Transverse colon (tissue), 4 donors: ENCODE measurements at regions not wholly inside any gene's neighbourhood (a gene's known extent, or its start where the extent isn't known, plus 50 kb on each side); places are given as distances from the start of the nearest gene placed in this dataset.

Experiments used
- EP300 ChIP-seq: sonication (generic); formaldehyde crosslinking; IDR thresholded peaks from one replicate; pipeline ENCODE4 v1.6.1; 2017; ENCODE audit warnings: antibody characterized with exemption, low read depth
- POLR2A ChIP-seq: fragments of 450-650 bp; IDR thresholded peaks from one replicate; pipeline ENCODE4 v1.6.1; 2016; ENCODE audit warnings: antibody characterized with exemption, mild to moderate bottlenecking, moderate library complexity
- POLR2AphosphoS5 ChIP-seq, 3 donors: sonication (generic); formaldehyde crosslinking; IDR thresholded peaks; one replicate each; pipeline ENCODE4 v1.6.1; 2016; ENCODE audit warnings: antibody characterized with exemption in 3 of 3
- TF ChIP-seq, protein P1 (sequence below), 5 experiments: fragments of 200-600 bp in 3 of 5; fragments of 450-650 bp in 2 of 5; sonication (generic) in 3 of 5; IDR thresholded peaks; 1 replicate in 2 of 5; 2 replicates in 3 of 5; pipeline ENCODE4 v1.5.1; 2016 to 2017; ENCODE audit warnings: antibody characterized with exemption in 5 of 5, inconsistent platforms in 3 of 5, mild to moderate bottlenecking in 2 of 5, moderate library complexity in 1 of 5

DNA sequence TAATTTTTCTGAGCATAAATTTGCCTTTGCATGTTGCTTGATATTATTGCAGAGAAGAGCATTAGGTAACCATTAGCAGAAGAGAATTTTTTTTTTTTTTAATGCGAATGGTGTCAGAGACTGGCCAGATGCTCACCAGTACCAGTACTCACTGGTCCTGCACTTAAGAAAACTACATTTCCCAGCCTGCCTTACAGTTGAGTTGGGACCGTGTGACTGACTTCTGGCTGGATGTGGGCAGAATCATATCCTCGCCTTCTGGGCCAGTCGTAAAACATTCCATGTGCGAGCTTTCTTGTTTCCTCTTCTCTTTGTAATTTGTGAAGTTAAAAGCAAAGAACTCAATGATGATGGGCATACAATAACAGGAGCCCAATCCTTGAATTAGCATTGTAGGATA is 132.4 kb downstream of the LRRC30 start:
- TF ChIP-seq, protein P1, sequence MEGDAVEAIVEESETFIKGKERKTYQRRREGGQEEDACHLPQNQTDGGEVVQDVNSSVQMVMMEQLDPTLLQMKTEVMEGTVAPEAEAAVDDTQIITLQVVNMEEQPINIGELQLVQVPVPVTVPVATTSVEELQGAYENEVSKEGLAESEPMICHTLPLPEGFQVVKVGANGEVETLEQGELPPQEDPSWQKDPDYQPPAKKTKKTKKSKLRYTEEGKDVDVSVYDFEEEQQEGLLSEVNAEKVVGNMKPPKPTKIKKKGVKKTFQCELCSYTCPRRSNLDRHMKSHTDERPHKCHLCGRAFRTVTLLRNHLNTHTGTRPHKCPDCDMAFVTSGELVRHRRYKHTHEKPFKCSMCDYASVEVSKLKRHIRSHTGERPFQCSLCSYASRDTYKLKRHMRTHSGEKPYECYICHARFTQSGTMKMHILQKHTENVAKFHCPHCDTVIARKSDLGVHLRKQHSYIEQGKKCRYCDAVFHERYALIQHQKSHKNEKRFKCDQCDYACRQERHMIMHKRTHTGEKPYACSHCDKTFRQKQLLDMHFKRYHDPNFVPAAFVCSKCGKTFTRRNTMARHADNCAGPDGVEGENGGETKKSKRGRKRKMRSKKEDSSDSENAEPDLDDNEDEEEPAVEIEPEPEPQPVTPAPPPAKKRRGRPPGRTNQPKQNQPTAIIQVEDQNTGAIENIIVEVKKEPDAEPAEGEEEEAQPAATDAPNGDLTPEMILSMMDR (IDR thresholded peaks at IDR 0.05), result no peak
- no peak for TF ChIP-seq POLR2A
- no peak for TF ChIP-seq EP300
- TF ChIP-seq POLR2AphosphoS5 (IDR thresholded peaks at IDR 0.05), result no peak
